Uterus (tissue), 2 donors: ENCODE measurements at regions not wholly inside any gene's neighbourhood (a gene's known extent, or its start where the extent isn't known, plus 50 kb on each side); places are given as distances from the start of the nearest gene placed in this dataset.

Experiments used
- POLR2A ChIP-seq, 2 donors: fragments of 450-650 bp; IDR thresholded peaks; one replicate each; pipeline ENCODE4 v1.6.1; 2016; ENCODE audit warnings: antibody characterized with exemption in 2 of 2, mild to moderate bottlenecking in 1 of 2, moderate library complexity in 1 of 2
- TF ChIP-seq, protein P1 (sequence below), 4 experiments: fragments of 200-600 bp in 2 of 4; fragments of 450-650 bp in 2 of 4; sonication (generic) in 2 of 4; IDR thresholded peaks; one replicate each; pipeline ENCODE4 v1.5.1; 2016 to 2019; ENCODE audit warnings: antibody characterized with exemption in 4 of 4, mild to moderate bottlenecking in 2 of 4, moderate library complexity in 1 of 4

DNA sequence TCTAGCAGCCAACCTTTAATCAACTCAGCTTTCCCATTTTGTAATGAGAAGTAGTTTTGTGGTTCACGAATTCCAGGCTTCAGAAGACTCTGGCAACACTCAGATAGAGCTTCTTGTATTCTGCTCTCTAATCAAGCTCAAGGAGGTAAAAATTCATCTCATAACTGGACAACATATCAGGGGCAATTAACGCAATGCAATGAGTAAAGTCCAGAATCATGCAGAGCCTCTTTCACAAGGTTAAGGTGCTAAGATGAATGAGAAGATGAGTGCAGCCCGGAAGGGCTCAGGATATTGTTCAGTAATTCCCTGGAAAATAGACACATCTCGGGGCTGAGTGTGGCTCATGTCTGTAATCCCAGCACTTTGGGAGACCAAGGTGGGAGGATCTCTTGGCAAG is 527.7 kb downstream of the SOX11 start:
- no peak for TF ChIP-seq POLR2A (IDR thresholded peaks at IDR 0.05)
- TF ChIP-seq, protein P1, sequence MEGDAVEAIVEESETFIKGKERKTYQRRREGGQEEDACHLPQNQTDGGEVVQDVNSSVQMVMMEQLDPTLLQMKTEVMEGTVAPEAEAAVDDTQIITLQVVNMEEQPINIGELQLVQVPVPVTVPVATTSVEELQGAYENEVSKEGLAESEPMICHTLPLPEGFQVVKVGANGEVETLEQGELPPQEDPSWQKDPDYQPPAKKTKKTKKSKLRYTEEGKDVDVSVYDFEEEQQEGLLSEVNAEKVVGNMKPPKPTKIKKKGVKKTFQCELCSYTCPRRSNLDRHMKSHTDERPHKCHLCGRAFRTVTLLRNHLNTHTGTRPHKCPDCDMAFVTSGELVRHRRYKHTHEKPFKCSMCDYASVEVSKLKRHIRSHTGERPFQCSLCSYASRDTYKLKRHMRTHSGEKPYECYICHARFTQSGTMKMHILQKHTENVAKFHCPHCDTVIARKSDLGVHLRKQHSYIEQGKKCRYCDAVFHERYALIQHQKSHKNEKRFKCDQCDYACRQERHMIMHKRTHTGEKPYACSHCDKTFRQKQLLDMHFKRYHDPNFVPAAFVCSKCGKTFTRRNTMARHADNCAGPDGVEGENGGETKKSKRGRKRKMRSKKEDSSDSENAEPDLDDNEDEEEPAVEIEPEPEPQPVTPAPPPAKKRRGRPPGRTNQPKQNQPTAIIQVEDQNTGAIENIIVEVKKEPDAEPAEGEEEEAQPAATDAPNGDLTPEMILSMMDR (IDR thresholded peaks at IDR 0.05) = no peak
